ENCODE measurements at regions not wholly inside any gene's neighbourhood (a gene's known extent, or its start where the extent isn't known, plus 50 kb on each side); places are given as distances from the start of the nearest gene placed in this dataset.

DNA sequence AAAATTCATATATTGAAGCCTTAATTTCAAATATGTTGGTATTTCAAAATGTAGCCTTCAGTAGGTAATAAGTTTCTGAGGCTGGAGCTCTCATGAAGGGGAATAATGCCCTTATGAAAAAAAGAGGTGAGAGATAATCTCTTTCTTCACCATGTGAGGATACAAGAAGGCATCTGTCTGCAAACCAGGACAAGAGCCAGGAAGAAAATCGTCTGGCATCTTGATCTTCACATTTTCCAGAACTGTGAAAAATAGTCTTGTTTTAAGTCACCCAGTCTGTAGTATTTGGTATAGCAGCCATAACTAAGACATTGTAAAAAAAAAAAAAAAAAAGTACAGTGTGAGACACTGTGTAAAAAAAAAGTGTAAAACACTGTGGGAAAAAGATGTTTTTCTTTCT is 768.9 kb downstream of the TAF11L14 start (continued):
- TF ChIP-seq, protein P1, sequence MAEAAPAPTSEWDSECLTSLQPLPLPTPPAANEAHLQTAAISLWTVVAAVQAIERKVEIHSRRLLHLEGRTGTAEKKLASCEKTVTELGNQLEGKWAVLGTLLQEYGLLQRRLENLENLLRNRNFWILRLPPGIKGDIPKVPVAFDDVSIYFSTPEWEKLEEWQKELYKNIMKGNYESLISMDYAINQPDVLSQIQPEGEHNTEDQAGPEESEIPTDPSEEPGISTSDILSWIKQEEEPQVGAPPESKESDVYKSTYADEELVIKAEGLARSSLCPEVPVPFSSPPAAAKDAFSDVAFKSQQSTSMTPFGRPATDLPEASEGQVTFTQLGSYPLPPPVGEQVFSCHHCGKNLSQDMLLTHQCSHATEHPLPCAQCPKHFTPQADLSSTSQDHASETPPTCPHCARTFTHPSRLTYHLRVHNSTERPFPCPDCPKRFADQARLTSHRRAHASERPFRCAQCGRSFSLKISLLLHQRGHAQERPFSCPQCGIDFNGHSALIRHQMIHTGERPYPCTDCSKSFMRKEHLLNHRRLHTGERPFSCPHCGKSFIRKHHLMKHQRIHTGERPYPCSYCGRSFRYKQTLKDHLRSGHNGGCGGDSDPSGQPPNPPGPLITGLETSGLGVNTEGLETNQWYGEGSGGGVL (tag by site-specific recombination; IDR thresholded peaks at IDR 0.05), result no peak
- TF ChIP-seq ZNF544 (tag by site-specific recombination; IDR thresholded peaks at IDR 0.05), result no peak
- TF ChIP-seq, protein P2, sequence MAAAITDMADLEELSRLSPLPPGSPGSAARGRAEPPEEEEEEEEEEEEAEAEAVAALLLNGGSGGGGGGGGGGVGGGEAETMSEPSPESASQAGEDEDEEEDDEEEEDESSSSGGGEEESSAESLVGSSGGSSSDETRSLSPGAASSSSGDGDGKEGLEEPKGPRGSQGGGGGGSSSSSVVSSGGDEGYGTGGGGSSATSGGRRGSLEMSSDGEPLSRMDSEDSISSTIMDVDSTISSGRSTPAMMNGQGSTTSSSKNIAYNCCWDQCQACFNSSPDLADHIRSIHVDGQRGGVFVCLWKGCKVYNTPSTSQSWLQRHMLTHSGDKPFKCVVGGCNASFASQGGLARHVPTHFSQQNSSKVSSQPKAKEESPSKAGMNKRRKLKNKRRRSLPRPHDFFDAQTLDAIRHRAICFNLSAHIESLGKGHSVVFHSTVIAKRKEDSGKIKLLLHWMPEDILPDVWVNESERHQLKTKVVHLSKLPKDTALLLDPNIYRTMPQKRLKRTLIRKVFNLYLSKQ (tag by site-specific recombination; IDR thresholded peaks at IDR 0.05; ENCODE audit: borderline replicate concordance), result no peak
- no peak for TF ChIP-seq ZNF596 (tag by site-specific recombination; IDR thresholded peaks at IDR 0.05)
- no peak for TF ChIP-seq SP3 (tag by site-specific recombination; IDR thresholded peaks at IDR 0.05)
- TF ChIP-seq ZNF600 (tag by site-specific recombination; IDR thresholded peaks at IDR 0.05), result no peak

DNA sequence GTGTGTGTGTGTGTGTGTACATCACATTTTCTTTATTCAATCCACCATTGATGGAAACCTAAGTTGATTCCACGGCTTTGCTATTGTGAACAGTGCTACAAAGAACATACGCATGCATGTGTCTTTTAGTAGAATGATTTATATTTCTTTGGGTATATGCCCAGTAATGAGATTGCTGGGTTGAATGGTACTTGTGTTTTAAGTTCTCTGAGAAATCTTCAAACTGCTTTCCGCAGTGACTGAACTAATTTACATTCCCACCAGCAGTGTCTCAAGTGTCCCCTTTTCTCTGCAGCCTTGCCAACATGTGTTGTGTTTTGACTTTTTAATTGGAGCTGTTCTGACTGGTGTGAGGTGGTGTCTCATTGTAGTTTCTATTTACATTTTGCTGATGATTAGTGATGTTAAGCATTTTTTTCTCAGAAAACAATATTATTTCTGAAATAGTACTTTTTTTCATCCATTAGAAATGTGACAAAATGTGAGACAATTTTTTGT is 769.7 kb downstream of the TAF11L14 start:
- no peaks in the 10 kb centered on the region for H3K36me3 ChIP-seq (ENCODE audit: control insufficient read depth in 2 of 2, insufficient read depth in 1 of 2, low read length in 2 of 2)
- no peaks in the 10 kb centered on the region for H3K9me3 ChIP-seq (ENCODE audit: control insufficient read depth, insufficient read depth, low read depth, low read length)
- CTCF ChIA-PET, result no interaction called here
- H3K27ac ChIP-seq (ENCODE audit: extremely low read depth, low read depth, low read length), result no peak overlapping the region
- TF ChIP-seq, protein P3, sequence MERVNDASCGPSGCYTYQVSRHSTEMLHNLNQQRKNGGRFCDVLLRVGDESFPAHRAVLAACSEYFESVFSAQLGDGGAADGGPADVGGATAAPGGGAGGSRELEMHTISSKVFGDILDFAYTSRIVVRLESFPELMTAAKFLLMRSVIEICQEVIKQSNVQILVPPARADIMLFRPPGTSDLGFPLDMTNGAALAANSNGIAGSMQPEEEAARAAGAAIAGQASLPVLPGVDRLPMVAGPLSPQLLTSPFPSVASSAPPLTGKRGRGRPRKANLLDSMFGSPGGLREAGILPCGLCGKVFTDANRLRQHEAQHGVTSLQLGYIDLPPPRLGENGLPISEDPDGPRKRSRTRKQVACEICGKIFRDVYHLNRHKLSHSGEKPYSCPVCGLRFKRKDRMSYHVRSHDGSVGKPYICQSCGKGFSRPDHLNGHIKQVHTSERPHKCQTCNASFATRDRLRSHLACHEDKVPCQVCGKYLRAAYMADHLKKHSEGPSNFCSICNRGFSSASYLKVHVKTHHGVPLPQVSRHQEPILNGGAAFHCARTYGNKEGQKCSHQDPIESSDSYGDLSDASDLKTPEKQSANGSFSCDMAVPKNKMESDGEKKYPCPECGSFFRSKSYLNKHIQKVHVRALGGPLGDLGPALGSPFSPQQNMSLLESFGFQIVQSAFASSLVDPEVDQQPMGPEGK (tag by site-specific recombination; IDR thresholded peaks at IDR 0.05), result no peak
- TF ChIP-seq ZBTB48 (tag by site-specific recombination; IDR thresholded peaks at IDR 0.05), result no peak
- no peak for TF ChIP-seq SP7 (tag by site-specific recombination; IDR thresholded peaks at IDR 0.05)
- no peak for TF ChIP-seq OSR2 (tag by site-specific recombination; IDR thresholded peaks at IDR 0.05)
- no peak for TF ChIP-seq GLI2 (tag by site-specific recombination; IDR thresholded peaks at IDR 0.05; ENCODE audit: borderline replicate concordance, low read depth)
- no peak for TF ChIP-seq HOXC10 (CRISPR knock-in tag; IDR thresholded peaks at IDR 0.05)
- no peak for TF ChIP-seq ZNF423 (tag by site-specific recombination; IDR thresholded peaks at IDR 0.05)
- no peak for TF ChIP-seq ZNF133 (tag by site-specific recombination; IDR thresholded peaks at IDR 0.05)
- no peak for TF ChIP-seq ZFP3 (tag by site-specific recombination; IDR thresholded peaks at IDR 0.05; ENCODE audit: low read depth)
- TF ChIP-seq ZNF629 (tag by site-specific recombination; IDR thresholded peaks at IDR 0.05), result no peak
- TF ChIP-seq KLF9 (tag by site-specific recombination; IDR thresholded peaks at IDR 0.05; ENCODE audit: low read depth), result no peak
- no peak for TF ChIP-seq ZNF548 (tag by site-specific recombination; IDR thresholded peaks at IDR 0.05)
- H3K4me1 ChIP-seq (ENCODE audit: control insufficient read depth, insufficient read depth, low read length), result no peaks in the 10 kb centered on the region
- H3K4me3 ChIP-seq (ENCODE audit: low read depth, low read length), result no peak overlapping the region
- POLR2A ChIA-PET, result no interaction called here

DNA sequence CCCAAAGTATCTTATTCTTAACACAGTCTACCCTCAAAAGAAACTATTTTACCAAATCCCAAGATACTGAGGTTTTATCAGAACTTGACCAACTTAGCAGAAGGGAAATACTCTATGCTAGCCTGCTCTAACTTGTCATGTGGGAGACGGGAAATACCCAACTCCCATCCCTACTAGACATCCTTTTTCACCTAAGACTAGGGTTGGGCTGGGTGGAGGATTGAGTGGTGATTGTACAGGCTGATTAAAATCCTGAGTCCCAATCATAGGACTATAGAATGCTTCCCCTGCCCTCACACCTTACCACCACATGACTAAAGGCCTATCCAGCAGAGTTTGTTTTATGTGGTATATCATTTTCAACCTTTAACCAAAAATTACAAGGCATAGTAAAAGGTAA is 786.5 kb downstream of the TAF11L14 start:
- TF ChIP-seq REPIN1 (tag by site-specific recombination; IDR thresholded peaks at IDR 0.05; ENCODE audit: low read depth) (no peak), ZNF324 (tag by site-specific recombination; IDR thresholded peaks at IDR 0.05) (no peak), ZNF776 (tag by site-specific recombination; IDR thresholded peaks at IDR 0.05; ENCODE audit: borderline replicate concordance) (no peak), ZNF157 (tag by site-specific recombination; IDR thresholded peaks at IDR 0.05) (no peak), ZNF416 (tag by site-specific recombination; IDR thresholded peaks at IDR 0.05) (no peak), BCL11A (tag by site-specific recombination; IDR thresholded peaks at IDR 0.05; ENCODE audit: low read depth) (no peak), GLIS1 (tag by site-specific recombination; IDR thresholded peaks at IDR 0.05) (no peak), ZNF391 (tag by site-specific recombination; IDR thresholded peaks at IDR 0.05; ENCODE audit: borderline replicate concordance, low read depth) (no peak)
- TF ChIP-seq, protein P4, sequence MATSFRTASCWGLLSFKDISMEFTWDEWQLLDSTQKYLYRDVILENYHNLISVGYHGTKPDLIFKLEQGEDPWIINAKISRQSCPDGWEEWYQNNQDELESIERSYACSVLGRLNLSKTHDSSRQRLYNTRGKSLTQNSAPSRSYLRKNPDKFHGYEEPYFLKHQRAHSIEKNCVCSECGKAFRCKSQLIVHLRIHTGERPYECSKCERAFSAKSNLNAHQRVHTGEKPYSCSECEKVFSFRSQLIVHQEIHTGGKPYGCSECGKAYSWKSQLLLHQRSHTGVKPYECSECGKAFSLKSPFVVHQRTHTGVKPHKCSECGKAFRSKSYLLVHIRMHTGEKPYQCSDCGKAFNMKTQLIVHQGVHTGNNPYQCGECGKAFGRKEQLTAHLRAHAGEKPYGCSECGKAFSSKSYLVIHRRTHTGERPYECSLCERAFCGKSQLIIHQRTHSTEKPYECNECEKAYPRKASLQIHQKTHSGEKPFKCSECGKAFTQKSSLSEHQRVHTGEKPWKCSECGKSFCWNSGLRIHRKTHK (tag by site-specific recombination; IDR thresholded peaks at IDR 0.05), result no peak
- no peaks in the 10 kb centered on the region for H3K9me3 ChIP-seq (ENCODE audit: control insufficient read depth, insufficient read depth, low read depth, low read length)
- ChIA-PET POLR2A (no interaction called here), CTCF (no interaction called here)
- no peaks in the 10 kb centered on the region for H3K36me3 ChIP-seq (ENCODE audit: control insufficient read depth in 2 of 2, insufficient read depth in 1 of 2, low read length in 2 of 2)
- no peak overlapping the region for H3K27ac ChIP-seq (ENCODE audit: extremely low read depth, low read depth, low read length)
- H3K4me1 ChIP-seq (ENCODE audit: control insufficient read depth, insufficient read depth, low read length), result no peaks in the 10 kb centered on the region
- no peak overlapping the region for H3K4me3 ChIP-seq (ENCODE audit: low read depth, low read length)

Measured in HEK293 (cell line).